ENCODE measurements at regions not wholly inside any gene's neighbourhood (a gene's known extent, or its start where the extent isn't known, plus 50 kb on each side); places are given as distances from the start of the nearest gene placed in this dataset.
"Not testable (repeated sequence)": the region's sequence is repeated elsewhere in the genome, so short reads cannot be mapped to it uniquely, and the experiment has no call there.

DNA sequence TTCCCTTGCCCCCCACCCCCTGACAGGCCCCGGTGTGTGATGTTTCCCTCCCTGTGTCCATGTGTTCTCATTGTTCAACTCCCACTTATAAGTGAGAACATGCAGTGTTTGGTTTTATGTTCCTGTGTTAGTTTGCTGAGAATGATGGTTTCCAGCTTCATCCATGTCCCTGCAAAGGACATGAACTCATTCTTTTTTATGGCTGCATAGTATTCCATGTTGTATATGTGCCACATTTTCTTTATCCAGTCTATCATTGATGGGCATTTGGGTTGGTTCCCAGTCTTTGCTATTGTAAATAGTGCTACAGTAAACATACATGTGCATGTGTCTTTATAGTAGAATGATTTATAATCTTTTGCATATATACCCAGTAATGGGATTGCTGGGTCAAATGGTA lies 287.4 kb downstream of the UTRN start:
- DNase-seq (ENCODE audit: low spot score); FAIRE-seq: not testable (repeated sequence)

- DNase-seq (ENCODE audit: low spot score) (no peak), FAIRE-seq (no peak)
These were observed 289.7 kb downstream of the UTRN start for GRCh38 chr6:144574796-144575195.

DNA sequence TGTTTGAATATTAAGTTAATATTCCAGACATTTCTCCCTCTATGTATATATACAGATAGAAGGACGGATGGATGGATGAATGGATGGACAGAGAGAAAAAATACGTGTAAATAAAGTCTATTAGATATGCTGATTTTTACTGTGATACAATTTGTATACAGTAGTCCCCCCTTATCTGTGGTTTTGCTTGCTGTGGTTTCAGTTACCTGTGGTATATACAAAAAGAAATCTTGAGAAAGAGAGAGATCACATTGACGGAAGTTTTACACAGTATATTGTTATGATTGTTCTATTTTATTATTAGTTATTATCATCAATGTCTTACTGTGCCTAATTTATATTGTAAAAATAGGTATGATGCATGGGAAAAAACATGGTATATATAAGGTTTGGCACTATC lies 290.2 kb downstream of the UTRN start:
- FAIRE-seq (no peak), DNase-seq (ENCODE audit: low spot score) (no peak)

GRCh38 chr6:144576871-144577270 lies 291.7 kb downstream of the UTRN start:
- DNase-seq (ENCODE audit: low spot score) = no peak
- FAIRE-seq = no peak

DNA sequence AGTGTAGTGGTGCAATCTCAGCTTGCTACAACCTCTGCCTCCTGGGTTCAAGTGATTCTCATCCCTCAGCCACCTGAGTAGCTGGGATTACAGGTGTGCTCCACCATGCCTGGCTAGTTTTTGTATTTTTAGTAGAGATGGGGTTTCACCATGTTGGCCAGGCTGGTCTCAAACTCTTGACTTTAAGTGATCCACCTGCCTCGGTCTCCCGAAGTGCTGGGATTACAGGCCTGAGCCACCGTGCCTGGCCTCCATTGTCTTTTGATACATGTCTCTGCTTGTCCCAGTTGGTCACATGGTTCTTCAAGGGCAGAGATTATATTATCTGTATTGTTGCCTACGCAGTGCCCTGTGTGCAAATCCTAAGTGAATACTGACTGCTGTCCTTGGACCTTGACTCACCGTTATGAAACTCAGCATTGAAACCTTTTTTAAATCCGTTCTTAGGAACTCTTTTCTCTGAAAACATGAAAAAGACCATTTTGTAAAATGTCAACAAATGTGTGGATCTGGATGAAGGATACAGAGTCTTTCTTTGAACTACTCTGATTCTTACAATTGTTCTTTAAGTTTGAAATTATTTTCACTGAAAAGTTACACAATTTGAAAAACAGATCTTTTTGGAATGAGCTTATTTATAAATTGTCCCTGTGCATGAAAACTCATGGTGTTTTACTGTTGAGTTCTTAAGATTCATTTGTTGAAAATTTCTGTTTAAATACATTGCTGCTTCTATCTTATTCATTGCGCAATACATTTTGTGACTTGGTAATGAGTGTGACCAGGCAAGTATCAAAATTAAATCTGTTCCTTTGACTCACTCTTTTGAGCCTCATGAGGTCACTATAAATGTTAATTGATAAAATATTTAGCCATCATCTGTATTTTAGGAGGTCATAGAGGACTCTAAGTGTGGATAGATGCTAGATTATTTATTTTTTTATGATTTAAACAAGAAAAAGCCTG lies 293.5 kb downstream of the UTRN start:
- no peak for DNase-seq (ENCODE audit: low spot score)

GRCh38 chr6:144580039-144580438 lies 294.9 kb downstream of the UTRN start:
- no peak for DNase-seq (ENCODE audit: low spot score)
- FAIRE-seq = no peak

More for the DNA sequence above, 293.5 kb downstream of the UTRN start:
- FAIRE-seq = no peak

GRCh38 chr6:144580771-144581170 lies 295.6 kb downstream of the UTRN start:
- DNase-seq (ENCODE audit: low spot score) (no peak), FAIRE-seq (no peak)

- FAIRE-seq (no peak), DNase-seq (ENCODE audit: low spot score) (no peak)
These were observed 296.8 kb downstream of the UTRN start for GRCh38 chr6:144581812-144582537.

DNA sequence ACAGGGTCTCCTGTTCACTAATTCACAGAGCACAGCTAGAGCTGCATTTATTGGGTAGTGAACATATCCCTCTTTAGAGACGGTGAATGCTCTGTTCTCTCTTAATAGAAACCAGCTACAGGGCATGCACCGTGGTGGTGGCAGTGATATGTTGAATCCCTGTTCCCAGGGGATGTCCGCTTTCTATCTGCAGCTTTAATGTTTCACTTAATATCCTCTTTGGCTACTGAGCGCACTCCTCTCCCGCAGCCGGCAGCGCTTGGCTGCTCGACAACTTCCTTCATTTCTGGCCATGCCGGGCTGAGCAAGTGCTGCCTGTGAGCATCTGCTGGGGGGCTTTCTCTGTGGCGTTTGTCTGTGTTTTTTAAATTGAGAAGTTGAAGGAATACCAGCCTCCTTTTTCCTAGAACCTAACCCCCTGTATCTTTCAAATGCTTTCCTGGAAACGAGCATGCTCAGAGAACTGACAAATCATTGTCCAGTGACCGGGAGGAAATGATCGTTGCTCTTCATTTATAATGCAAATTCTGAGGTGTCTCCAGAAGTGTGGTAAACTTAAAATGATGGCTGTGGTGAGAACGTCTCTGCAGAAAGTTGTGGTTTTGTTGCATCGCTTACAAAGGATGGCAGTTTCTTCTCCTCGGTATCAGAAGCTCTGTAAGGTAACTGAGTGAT lies 297.9 kb downstream of the UTRN start:
- FAIRE-seq (no peak), DNase-seq (ENCODE audit: low spot score) (no peak)

DNA sequence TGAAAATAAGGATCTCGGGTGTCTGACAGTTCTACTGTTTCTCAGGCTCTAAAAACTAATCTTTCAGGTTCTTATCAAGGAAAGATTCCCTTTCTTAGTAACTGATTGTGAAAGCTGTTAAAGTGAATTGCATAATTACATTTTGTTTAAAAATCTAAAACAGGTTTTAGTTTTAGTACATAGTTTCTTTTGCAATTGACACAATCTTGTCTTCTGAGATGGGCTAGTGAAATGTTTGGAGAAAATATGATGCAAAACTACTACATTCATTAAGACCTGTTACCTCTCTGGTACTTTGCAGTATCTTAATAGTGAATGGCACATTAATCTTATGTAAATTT lies 298.4 kb downstream of the UTRN start:
- FAIRE-seq = no peak
- no peak for DNase-seq (ENCODE audit: low spot score)

DNA sequence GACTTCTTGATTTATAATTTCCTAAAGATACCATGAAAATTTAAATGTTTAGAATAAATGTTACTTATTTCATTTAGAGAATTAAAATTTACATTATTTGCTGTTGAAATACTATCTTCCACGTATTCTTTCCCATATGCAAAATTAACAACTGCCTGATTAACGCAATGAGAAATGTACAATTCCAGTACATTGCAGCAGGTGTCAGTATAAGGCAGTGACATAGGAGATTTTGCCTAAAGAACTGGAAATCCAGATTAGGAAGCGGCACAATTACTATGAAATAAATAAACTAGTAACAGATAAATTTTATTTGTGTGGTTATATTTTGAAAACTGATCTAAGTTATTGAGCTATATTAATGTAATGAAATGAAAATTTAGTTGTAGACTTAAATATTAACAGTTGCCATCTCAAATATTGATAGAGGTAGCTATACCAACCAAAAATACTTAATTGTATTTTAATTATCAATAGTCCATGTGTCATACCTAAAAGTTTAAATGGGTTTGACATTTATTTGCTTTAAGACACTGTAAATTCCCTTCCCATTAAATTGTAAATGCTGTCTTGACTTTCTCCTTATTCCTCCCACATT lies 300.2 kb downstream of the UTRN start:
- FAIRE-seq (peak; percentile 78), DNase-seq (ENCODE audit: low spot score) (peak; percentile 35)

DNA sequence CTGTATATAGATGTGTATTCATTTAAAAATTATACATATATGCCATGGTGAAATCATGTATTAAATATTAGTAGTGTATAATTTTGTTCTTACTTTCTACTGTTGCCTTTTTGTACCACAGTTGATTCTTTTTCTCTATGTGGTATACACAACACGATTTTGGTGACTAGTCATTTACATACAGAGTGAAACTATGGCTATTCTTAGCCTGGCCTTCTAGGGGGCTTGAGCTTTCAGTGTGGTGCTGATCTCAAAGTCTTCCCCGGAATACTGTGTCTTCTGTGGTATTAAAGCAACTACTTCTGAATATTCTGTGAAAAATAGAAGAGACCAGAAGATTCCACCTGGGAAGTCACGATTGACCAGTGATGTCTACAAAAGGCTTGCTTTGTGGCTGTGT lies 301.9 kb downstream of the UTRN start:
- no peak for FAIRE-seq
- no peak for DNase-seq (ENCODE audit: low spot score)

- no peak for DNase-seq (ENCODE audit: low spot score)
- no peak for FAIRE-seq
These were observed 303.7 kb downstream of the UTRN start for GRCh38 chr6:144588697-144589325.

DNA sequence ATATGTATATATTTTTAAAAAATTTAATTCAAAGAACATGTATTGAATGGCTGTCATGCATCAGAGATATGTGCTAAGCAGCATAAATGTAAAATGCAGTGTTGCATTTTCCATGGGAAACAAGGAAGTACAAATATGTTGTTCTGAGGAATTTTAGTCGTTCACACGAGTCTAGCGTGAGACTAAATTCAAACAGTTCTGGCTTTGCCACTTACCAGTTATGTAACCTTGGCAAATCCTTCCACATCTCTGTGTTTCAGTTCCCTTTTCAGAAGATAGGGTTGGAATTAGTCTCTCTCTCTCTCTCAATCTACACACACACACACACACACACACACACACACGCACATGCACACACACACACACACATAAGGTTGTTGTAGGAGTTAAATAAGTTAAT lies 305.4 kb downstream of the UTRN start:
- FAIRE-seq = no peak
- DNase-seq (ENCODE audit: low spot score) = no peak

GRCh38 chr6:144593392-144593791 lies 308.3 kb downstream of the UTRN start:
- no peak for DNase-seq (ENCODE audit: low spot score)
- no peak for FAIRE-seq

DNA sequence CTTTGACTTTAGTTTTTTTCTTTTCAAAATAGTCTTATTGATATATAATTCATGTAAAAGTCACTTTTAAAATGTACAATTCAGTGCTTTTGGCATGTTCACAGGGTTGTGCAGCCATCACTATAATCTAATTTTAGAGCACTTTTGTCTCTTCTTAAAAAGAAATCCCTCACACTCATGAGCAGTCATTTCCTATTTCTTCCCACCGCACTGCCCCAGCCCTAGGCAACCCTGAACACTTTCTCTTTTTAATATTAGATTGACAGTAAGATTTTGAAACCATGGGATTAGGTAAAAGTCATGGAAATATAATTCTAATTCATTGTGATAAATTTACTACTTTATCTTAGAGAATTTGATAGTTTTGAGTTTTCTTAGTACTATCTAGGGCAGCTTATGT lies 309.4 kb downstream of the UTRN start:
- no peak for FAIRE-seq
- DNase-seq (ENCODE audit: low spot score) = no peak

- no peak for DNase-seq (ENCODE audit: low spot score)
- no peak for FAIRE-seq
These were observed 310.1 kb downstream of the UTRN start for GRCh38 chr6:144595266-144595665.

GRCh38 chr6:144597511-144597910 lies 312.4 kb downstream of the UTRN start:
- DNase-seq (ENCODE audit: low spot score) = no peak
- FAIRE-seq = no peak

GRCh38 chr6:144599615-144600014 lies 314.5 kb downstream of the UTRN start:
- FAIRE-seq (no peak), DNase-seq (ENCODE audit: low spot score) (no peak)

DNA sequence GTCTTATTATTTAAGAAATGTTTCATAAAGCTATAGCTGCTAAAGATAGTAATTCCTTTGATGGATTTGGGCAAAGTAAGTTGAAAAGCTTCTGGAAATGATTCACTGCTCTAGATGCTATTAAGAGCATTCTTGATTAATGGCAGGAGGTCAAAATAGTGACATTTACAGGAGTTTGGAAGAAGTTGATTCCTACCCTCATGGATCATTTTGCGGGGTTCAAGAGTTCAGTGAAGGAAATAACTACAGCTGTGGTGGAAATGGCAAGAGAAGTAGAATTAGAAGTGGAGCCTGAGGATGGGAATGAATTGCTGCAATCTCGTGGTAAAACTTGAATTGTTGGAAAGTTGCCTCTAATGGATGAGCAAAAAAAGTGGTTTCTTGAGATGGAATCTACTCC lies 316.1 kb downstream of the UTRN start:
- no peak for DNase-seq (ENCODE audit: low spot score)

DNA sequence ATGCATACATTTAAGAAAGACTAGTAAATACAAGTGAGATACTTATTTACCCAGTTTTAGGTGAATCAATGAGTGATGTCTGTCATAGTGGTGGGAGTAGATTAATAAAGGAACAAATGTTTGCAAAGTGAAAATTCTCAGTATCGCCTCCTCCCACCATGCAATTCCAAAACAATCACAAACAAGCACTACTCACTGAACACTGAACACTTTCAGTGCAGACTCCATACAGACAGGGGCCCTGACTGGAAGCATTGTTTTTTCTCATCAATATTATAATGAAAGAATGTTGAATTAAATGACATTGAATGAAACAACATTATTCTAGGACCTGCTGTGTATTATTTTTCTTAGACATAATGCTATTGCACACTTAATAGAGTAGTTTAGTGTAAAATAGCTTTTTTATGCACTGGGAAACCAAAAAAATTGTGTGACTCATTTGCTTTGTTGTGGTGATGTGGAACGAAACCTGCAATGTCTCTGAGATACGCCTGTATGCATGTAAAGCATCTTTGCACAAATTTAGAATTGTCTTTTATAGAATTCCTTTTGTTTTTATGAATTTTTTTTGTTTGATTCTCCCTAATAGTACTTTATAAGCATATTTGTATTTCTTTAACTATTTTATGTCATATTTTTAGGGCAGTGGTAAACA lies 317.5 kb downstream of the UTRN start:
- DNase-seq (ENCODE audit: low spot score) (no peak), FAIRE-seq (no peak)

More for the DNA sequence above, 316.1 kb downstream of the UTRN start:
- no peak for FAIRE-seq

Data from RCC 7860 (cell line).